Smooth muscle cell (in vitro differentiated cells): ENCODE measurements at regions not wholly inside any gene's neighbourhood (a gene's known extent, or its start where the extent isn't known, plus 50 kb on each side); places are given as distances from the start of the nearest gene placed in this dataset.

Experiments used
- DNase-seq: peaks from one replicate; lab custom pipeline; 2025; ENCODE audit not compliant: unreplicated experiment; lab: John Stamatoyannopoulos, UW
- H2AFZ ChIP-seq: fragments of 200-600 bp; sonication (generic); 2 replicates; pipeline ENCODE4 v1.6.0; 2016; ENCODE audit warnings: antibody characterized with exemption, low read depth, mild to moderate bottlenecking
- H3F3A ChIP-seq: fragments of 200-600 bp; sonication (generic); 2 replicates; pipeline ENCODE4 v1.6.0; 2017; ENCODE audit warnings: antibody characterized with exemption, low read depth
- H3K27ac ChIP-seq: fragments of 200-600 bp; sonication (generic); 2 replicates; pipeline ENCODE4 v1.5.1; 2016; ENCODE audit warnings: low read depth, mild to moderate bottlenecking
- H3K27me3 ChIP-seq: fragments of 200-600 bp; sonication (generic); 2 replicates; pipeline ENCODE4 v1.6.1; 2016; ENCODE audit warnings: low read depth, mild to moderate bottlenecking
- H3K36me3 ChIP-seq: fragments of 200-600 bp; sonication (generic); 2 replicates; pipeline ENCODE4 v1.5.1; 2016; ENCODE audit warnings: low read depth
- H3K4me1 ChIP-seq: fragments of 200-600 bp; sonication (generic); 2 replicates; pipeline ENCODE4 v1.5.1; 2016; ENCODE audit warnings: low read depth
- H3K4me2 ChIP-seq: fragments of 200-600 bp; sonication (generic); 2 replicates; pipeline ENCODE4 v1.6.0; 2016; ENCODE audit warnings: mild to moderate bottlenecking
- H3K4me3 ChIP-seq: fragments of 200-600 bp; sonication (generic); 2 replicates; pipeline ENCODE4 v1.5.1; 2016; ENCODE audit warnings: mild to moderate bottlenecking
- H3K79me2 ChIP-seq: fragments of 200-600 bp; sonication (generic); 2 replicates; pipeline ENCODE4 v1.6.0; 2016; ENCODE audit warnings: low read depth, mild to moderate bottlenecking
- H3K9ac ChIP-seq: fragments of 200-600 bp; sonication (generic); 2 replicates; pipeline ENCODE4 v1.6.0; 2016; ENCODE audit warnings: low read depth
- H3K9me3 ChIP-seq: fragments of 200-600 bp; sonication (generic); replicated peaks from 2 replicates; pipeline ENCODE4 v1.5.1; 2016; ENCODE audit warnings: low read depth
- H4K20me1 ChIP-seq: fragments of 200-600 bp; sonication (generic); 2 replicates; pipeline ENCODE4 v1.6.0; 2016; ENCODE audit warnings: low read depth
- WGBS: methylation state at CpG from one replicate; pipeline ENCODE4 v1.1.7; 2016; ENCODE audit warnings: low lambda C conversion rate; 5-methylcytosine and 5-hydroxymethylcytosine counted together
- TF ChIP-seq, protein P1 (sequence below): fragments of 200-600 bp; sonication (generic); IDR thresholded peaks from 2 replicates; pipeline ENCODE4 v1.5.1; 2017; ENCODE audit warnings: borderline replicate concordance, mild to moderate bottlenecking, antibody characterized with exemption; ENCODE audit not compliant: insufficient read depth, poor library complexity, severe bottlenecking

DNA sequence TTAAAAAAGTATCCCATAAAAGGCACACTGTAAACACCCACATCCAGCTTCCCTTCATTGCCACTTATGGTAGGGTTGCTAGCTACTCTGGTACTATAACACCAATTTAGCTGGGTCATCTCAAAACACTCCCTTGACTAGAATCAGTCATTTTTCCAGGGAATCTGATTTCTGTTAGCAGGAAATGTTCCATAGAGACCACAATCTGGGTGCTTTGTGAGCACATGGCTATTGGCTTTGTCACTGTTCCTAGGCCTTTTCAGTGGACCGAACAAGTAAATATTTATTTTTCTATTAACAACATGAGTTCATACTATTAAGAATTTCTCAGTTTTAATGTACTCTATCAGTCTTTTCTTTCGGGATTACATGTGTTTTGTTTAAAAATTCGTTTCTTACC lies 404.7 kb upstream of the GNPDA2 start:
- Histone ChIP-seq H2AFZ (no peak overlapping the region), H3K4me3 (no peak overlapping the region), H3K9ac (no peak overlapping the region), H3K9me3 (no peaks in the 10 kb centered on the region), H3K36me3 (no peaks in the 10 kb centered on the region), H3K27me3 (no peaks in the 10 kb centered on the region), H3K79me2 (no peaks in the 10 kb centered on the region), H3K4me1 (no peaks in the 10 kb centered on the region), H3K4me2 (no peak overlapping the region), H4K20me1 (no peaks in the 10 kb centered on the region), H3K27ac (no peak overlapping the region), H3F3A (no peaks in the 10 kb centered on the region)
- TF ChIP-seq, protein P1, sequence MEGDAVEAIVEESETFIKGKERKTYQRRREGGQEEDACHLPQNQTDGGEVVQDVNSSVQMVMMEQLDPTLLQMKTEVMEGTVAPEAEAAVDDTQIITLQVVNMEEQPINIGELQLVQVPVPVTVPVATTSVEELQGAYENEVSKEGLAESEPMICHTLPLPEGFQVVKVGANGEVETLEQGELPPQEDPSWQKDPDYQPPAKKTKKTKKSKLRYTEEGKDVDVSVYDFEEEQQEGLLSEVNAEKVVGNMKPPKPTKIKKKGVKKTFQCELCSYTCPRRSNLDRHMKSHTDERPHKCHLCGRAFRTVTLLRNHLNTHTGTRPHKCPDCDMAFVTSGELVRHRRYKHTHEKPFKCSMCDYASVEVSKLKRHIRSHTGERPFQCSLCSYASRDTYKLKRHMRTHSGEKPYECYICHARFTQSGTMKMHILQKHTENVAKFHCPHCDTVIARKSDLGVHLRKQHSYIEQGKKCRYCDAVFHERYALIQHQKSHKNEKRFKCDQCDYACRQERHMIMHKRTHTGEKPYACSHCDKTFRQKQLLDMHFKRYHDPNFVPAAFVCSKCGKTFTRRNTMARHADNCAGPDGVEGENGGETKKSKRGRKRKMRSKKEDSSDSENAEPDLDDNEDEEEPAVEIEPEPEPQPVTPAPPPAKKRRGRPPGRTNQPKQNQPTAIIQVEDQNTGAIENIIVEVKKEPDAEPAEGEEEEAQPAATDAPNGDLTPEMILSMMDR, result no peak
- DNase-seq, result no peak
- 93% methylated on average over 3 of the region's 3 CpGs for WGBS

DNA sequence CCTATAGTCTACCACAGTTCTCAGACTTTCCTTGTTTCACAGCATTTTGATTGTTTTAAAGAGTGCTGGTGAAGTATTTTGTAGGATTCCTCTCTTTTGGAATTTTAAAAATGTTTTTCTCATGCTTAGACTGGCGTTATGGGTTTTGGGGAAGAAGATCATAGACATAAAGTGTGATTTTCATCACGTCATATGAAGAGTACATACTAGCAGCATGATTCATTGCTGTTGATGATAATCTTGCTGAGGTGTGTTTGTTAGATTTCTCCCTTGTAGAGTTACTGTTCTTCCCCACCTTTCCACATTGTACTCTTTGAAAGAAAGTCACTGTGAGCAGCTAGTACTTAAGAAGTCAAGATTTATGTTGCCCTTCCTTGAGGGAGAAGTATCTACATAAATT lies 396.1 kb upstream of the GNPDA2 start:
- no peaks in the 10 kb centered on the region for H3F3A ChIP-seq
- H3K4me1 ChIP-seq, result no peaks in the 10 kb centered on the region
- DNase-seq, result no peak
- no peak overlapping the region for H3K4me2 ChIP-seq
- H3K27ac ChIP-seq, result peak overlapping the region; percentile 66
- no peak overlapping the region for H3K4me3 ChIP-seq
- H4K20me1 ChIP-seq, result no peaks in the 10 kb centered on the region
- no peaks in the 10 kb centered on the region for H3K27me3 ChIP-seq
- H2AFZ ChIP-seq, result no peak overlapping the region
- no peaks in the 10 kb centered on the region for H3K36me3 ChIP-seq
- 76% methylated on average over 2 of the region's 2 CpGs for WGBS
- H3K79me2 ChIP-seq, result no peaks in the 10 kb centered on the region
- no peak overlapping the region for H3K9ac ChIP-seq
- TF ChIP-seq, protein P1, result no peak
- no peaks in the 10 kb centered on the region for H3K9me3 ChIP-seq

DNA sequence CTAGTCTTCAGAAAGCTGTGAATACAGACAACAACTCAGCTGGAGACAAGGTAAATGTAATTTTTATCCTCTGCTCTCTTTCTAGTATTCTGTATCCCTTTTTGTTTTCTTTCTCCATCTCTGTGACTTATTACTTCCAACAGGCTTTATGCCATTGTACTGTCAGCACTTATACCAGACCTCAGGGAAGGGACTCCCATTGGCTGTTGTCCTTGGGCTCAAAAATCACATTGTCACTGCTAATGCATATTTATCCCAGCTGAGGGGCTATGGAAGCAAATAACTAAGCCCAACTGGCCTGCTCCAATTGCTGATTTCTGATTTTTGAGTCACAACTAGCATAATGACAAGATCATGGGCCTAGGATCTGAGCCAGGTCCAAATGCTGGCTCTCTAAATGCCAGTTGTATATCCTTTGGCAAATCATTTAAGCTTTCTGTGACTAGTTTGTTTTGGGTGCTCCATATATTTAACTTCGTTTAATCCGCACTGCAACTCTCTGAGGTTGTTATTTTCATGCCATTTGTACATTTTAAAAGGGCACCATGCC lies 395.1 kb upstream of the GNPDA2 start:
- Histone ChIP-seq H3F3A (no peaks in the 10 kb centered on the region), H4K20me1 (no peaks in the 10 kb centered on the region), H3K4me1 (no peaks in the 10 kb centered on the region), H2AFZ (no peak overlapping the region), H3K27me3 (no peaks in the 10 kb centered on the region), H3K9ac (no peak overlapping the region), H3K4me2 (no peak overlapping the region), H3K27ac (no peak overlapping the region), H3K36me3 (no peaks in the 10 kb centered on the region), H3K9me3 (no peaks in the 10 kb centered on the region), H3K79me2 (no peaks in the 10 kb centered on the region), H3K4me3 (no peak overlapping the region)
- WGBS, result 58% methylated on average over 2 of the region's 2 CpGs
- no peak for DNase-seq
- TF ChIP-seq, protein P1, result no peak

DNA sequence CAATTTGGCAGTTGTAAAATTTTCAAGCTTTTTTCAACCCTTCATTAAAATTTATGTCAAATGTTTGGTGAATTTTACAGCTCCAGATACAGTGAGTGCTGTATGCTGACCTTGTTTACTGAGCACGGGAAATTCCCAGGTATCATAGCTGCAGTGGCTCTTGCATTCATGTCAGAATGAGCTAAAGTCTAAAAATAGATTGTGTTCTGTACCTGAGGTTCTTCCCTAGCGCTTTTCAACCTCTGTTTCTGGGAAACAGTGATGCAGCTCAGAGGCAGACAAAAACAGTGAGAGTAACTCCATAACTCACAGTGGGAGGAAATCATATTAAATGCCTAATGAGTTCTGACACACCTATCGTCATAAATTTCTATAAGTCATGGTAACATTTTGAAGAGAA lies 393.8 kb upstream of the GNPDA2 start:
- TF ChIP-seq, protein P1, result no peak
- Histone ChIP-seq H3K4me3 (no peak overlapping the region), H3K4me1 (no peaks in the 10 kb centered on the region), H3K9ac (no peak overlapping the region), H3K27ac (peak overlapping the region; percentile 32), H3K9me3 (no peaks in the 10 kb centered on the region), H2AFZ (no peak overlapping the region), H4K20me1 (no peaks in the 10 kb centered on the region), H3K36me3 (no peaks in the 10 kb centered on the region), H3F3A (no peaks in the 10 kb centered on the region), H3K4me2 (no peak overlapping the region), H3K27me3 (no peaks in the 10 kb centered on the region), H3K79me2 (no peaks in the 10 kb centered on the region)
- DNase-seq, result no peak
- 82% methylated on average over 3 of the region's 3 CpGs for WGBS
